ENCODE measurements at regions not wholly inside any gene's neighbourhood (a gene's known extent, or its start where the extent isn't known, plus 50 kb on each side); places are given as distances from the start of the nearest gene placed in this dataset.

- no peaks in the 10 kb centered on the region for H3K36me3 ChIP-seq (ENCODE audit: control insufficient read depth, insufficient read depth, low read length)
- no peaks in the 10 kb centered on the region for H3K9me3 ChIP-seq (replicated peaks; ENCODE audit: control insufficient read depth, low read depth, low read length)
- H3K4me1 ChIP-seq (ENCODE audit: control insufficient read depth, insufficient read depth, low read length): peaks cover 9% of the 10 kb centered on the region
- no peak overlapping the region for H3K4me3 ChIP-seq (ENCODE audit: low read length)
- peak; percentile 34 for DNase-seq
- no peak overlapping the region for H3K27ac ChIP-seq (ENCODE audit: low read length)
- H3K27me3 ChIP-seq (ENCODE audit: control insufficient read depth, insufficient read depth, low read length): no peaks in the 10 kb centered on the region
- WGBS (ENCODE audit: insufficient coverage): no CpG with 5 or more reads among the region's 1 CpG
Measured at GRCh38 chr3:101172516-101172915, 147.9 kb downstream of the IMPG2 start.

GRCh38 chr3:101171681-101172191, 148.6 kb downstream of the IMPG2 start:
- no CpG with 5 or more reads among the region's 2 CpGs for WGBS (ENCODE audit: insufficient coverage)
- H3K9me3 ChIP-seq (replicated peaks; ENCODE audit: control insufficient read depth, low read depth, low read length): no peaks in the 10 kb centered on the region

GRCh38 chr3:101170806-101171558, 149.4 kb downstream of the IMPG2 start:
- Histone ChIP-seq H3K4me1 (ENCODE audit: control insufficient read depth, insufficient read depth, low read length) (peaks cover 9% of the 10 kb centered on the region), H3K27ac (ENCODE audit: low read length) (peak overlapping the region; percentile 38), H3K4me3 (ENCODE audit: low read length) (no peak overlapping the region), H3K36me3 (ENCODE audit: control insufficient read depth, insufficient read depth, low read length) (no peaks in the 10 kb centered on the region), H3K9me3 (replicated peaks; ENCODE audit: control insufficient read depth, low read depth, low read length) (no peaks in the 10 kb centered on the region), H3K27me3 (ENCODE audit: control insufficient read depth, insufficient read depth, low read length) (no peaks in the 10 kb centered on the region)
- no peak for DNase-seq
- no CpG with 5 or more reads among the region's 5 CpGs for WGBS (ENCODE audit: insufficient coverage)

More at GRCh38 chr3:101171681-101172191, 148.6 kb downstream of the IMPG2 start:
- DNase-seq: peak; percentile 77
- Histone ChIP-seq H3K27ac (ENCODE audit: low read length) (peak overlapping the region; percentile 13), H3K4me3 (ENCODE audit: low read length) (no peak overlapping the region), H3K4me1 (ENCODE audit: control insufficient read depth, insufficient read depth, low read length) (peaks cover 9% of the 10 kb centered on the region), H3K36me3 (ENCODE audit: control insufficient read depth, insufficient read depth, low read length) (no peaks in the 10 kb centered on the region), H3K27me3 (ENCODE audit: control insufficient read depth, insufficient read depth, low read length) (no peaks in the 10 kb centered on the region)

GRCh38 chr3:101170062-101170771, 150.2 kb downstream of the IMPG2 start:
- H3K27ac ChIP-seq (ENCODE audit: low read length): peak overlapping the region; percentile 38

GRCh38 chr3:101169516-101169915, 150.9 kb downstream of the IMPG2 start:
- Histone ChIP-seq H3K36me3 (ENCODE audit: control insufficient read depth, insufficient read depth, low read length) (no peaks in the 10 kb centered on the region), H3K27me3 (ENCODE audit: control insufficient read depth, insufficient read depth, low read length) (no peaks in the 10 kb centered on the region), H3K27ac (ENCODE audit: low read length) (no peak overlapping the region), H3K9me3 (replicated peaks; ENCODE audit: control insufficient read depth, low read depth, low read length) (no peaks in the 10 kb centered on the region), H3K4me3 (ENCODE audit: low read length) (no peak overlapping the region), H3K4me1 (ENCODE audit: control insufficient read depth, insufficient read depth, low read length) (peaks cover 9% of the 10 kb centered on the region)
- no CpG with 5 or more reads among the region's 3 CpGs for WGBS (ENCODE audit: insufficient coverage)
- no peak for DNase-seq

More at GRCh38 chr3:101170062-101170771, 150.2 kb downstream of the IMPG2 start:
- Histone ChIP-seq H3K27me3 (ENCODE audit: control insufficient read depth, insufficient read depth, low read length) (no peaks in the 10 kb centered on the region), H3K36me3 (ENCODE audit: control insufficient read depth, insufficient read depth, low read length) (no peaks in the 10 kb centered on the region), H3K4me3 (ENCODE audit: low read length) (no peak overlapping the region), H3K4me1 (ENCODE audit: control insufficient read depth, insufficient read depth, low read length) (peaks cover 9% of the 10 kb centered on the region), H3K9me3 (replicated peaks; ENCODE audit: control insufficient read depth, low read depth, low read length) (no peaks in the 10 kb centered on the region)
- whole genome bisulfite sequencing (ENCODE audit: insufficient coverage): 91% methylated on average over 5 of the region's 8 CpGs
- peak; percentile 43 for DNase-seq

GRCh38 chr3:101167376-101167775, 153.0 kb downstream of the IMPG2 start:
- peaks cover 9% of the 10 kb centered on the region for H3K4me1 ChIP-seq (ENCODE audit: control insufficient read depth, insufficient read depth, low read length)
- H3K27ac ChIP-seq (ENCODE audit: low read length): no peak overlapping the region
- no peaks in the 10 kb centered on the region for H3K27me3 ChIP-seq (ENCODE audit: control insufficient read depth, insufficient read depth, low read length)
- no peak overlapping the region for H3K4me3 ChIP-seq (ENCODE audit: low read length)
- H3K36me3 ChIP-seq (ENCODE audit: control insufficient read depth, insufficient read depth, low read length): no peaks in the 10 kb centered on the region
- 56% methylated on average over 1 of the region's 2 CpGs for WGBS (ENCODE audit: insufficient coverage)
- H3K9me3 ChIP-seq (replicated peaks; ENCODE audit: control insufficient read depth, low read depth, low read length): no peaks in the 10 kb centered on the region
- no peak for DNase-seq

- no CpG with 5 or more reads among the region's 2 CpGs for WGBS (ENCODE audit: insufficient coverage)
- Histone ChIP-seq H3K27ac (ENCODE audit: low read length) (no peak overlapping the region), H3K36me3 (ENCODE audit: control insufficient read depth, insufficient read depth, low read length) (no peaks in the 10 kb centered on the region), H3K4me3 (ENCODE audit: low read length) (no peak overlapping the region), H3K27me3 (ENCODE audit: control insufficient read depth, insufficient read depth, low read length) (no peaks in the 10 kb centered on the region), H3K4me1 (ENCODE audit: control insufficient read depth, insufficient read depth, low read length) (peaks cover 9% of the 10 kb centered on the region), H3K9me3 (replicated peaks; ENCODE audit: control insufficient read depth, low read depth, low read length) (no peaks in the 10 kb centered on the region)
- no peak for DNase-seq
Measured at GRCh38 chr3:101166150-101166549, 154.2 kb downstream of the IMPG2 start.

GRCh38 chr3:101163554-101163953, 156.8 kb downstream of the IMPG2 start:
- Histone ChIP-seq H3K4me1 (ENCODE audit: control insufficient read depth, insufficient read depth, low read length) (no peaks in the 10 kb centered on the region), H3K9me3 (replicated peaks; ENCODE audit: control insufficient read depth, low read depth, low read length) (no peaks in the 10 kb centered on the region), H3K27ac (ENCODE audit: low read length) (no peak overlapping the region), H3K27me3 (ENCODE audit: control insufficient read depth, insufficient read depth, low read length) (no peaks in the 10 kb centered on the region), H3K36me3 (ENCODE audit: control insufficient read depth, insufficient read depth, low read length) (no peaks in the 10 kb centered on the region), H3K4me3 (ENCODE audit: low read length) (no peak overlapping the region)
- DNase-seq: no peak

- no peaks in the 10 kb centered on the region for H3K36me3 ChIP-seq (ENCODE audit: control insufficient read depth, insufficient read depth, low read length)
- no peak for DNase-seq
- H3K4me3 ChIP-seq (ENCODE audit: low read length): no peak overlapping the region
- H3K9me3 ChIP-seq (replicated peaks; ENCODE audit: control insufficient read depth, low read depth, low read length): no peaks in the 10 kb centered on the region
- H3K4me1 ChIP-seq (ENCODE audit: control insufficient read depth, insufficient read depth, low read length): no peaks in the 10 kb centered on the region
- 50% methylated on average over 2 of the region's 3 CpGs for WGBS (ENCODE audit: insufficient coverage)
- no peak overlapping the region for H3K27ac ChIP-seq (ENCODE audit: low read length)
- no peaks in the 10 kb centered on the region for H3K27me3 ChIP-seq (ENCODE audit: control insufficient read depth, insufficient read depth, low read length)
Measured at GRCh38 chr3:101159478-101159877, 160.9 kb downstream of the IMPG2 start.

GRCh38 chr3:101158374-101158773, 162.0 kb downstream of the IMPG2 start:
- no peaks in the 10 kb centered on the region for H3K9me3 ChIP-seq (replicated peaks; ENCODE audit: control insufficient read depth, low read depth, low read length)
- no peak overlapping the region for H3K4me3 ChIP-seq (ENCODE audit: low read length)
- no peaks in the 10 kb centered on the region for H3K36me3 ChIP-seq (ENCODE audit: control insufficient read depth, insufficient read depth, low read length)
- no peak for DNase-seq
- no peaks in the 10 kb centered on the region for H3K4me1 ChIP-seq (ENCODE audit: control insufficient read depth, insufficient read depth, low read length)
- WGBS (ENCODE audit: insufficient coverage): no CpG with 5 or more reads among the region's 1 CpG
- no peak overlapping the region for H3K27ac ChIP-seq (ENCODE audit: low read length)
- no peaks in the 10 kb centered on the region for H3K27me3 ChIP-seq (ENCODE audit: control insufficient read depth, insufficient read depth, low read length)
